Skeletal muscle tissue (tissue), 3 donors: ENCODE measurements at regions not wholly inside any gene's neighbourhood (a gene's known extent, or its start where the extent isn't known, plus 50 kb on each side); places are given as distances from the start of the nearest gene placed in this dataset.

Experiments
- H3K27ac ChIP-seq: one replicate; pipeline ENCODE4 v1.7.0; 2013; ENCODE audit warnings: mild to moderate bottlenecking, low read depth, low read length, inconsistent platforms
- H3K27me3 ChIP-seq, 3 donors: one replicate each; pipeline ENCODE4 v1.7.0; 2013; ENCODE audit warnings: low read length in 3 of 3; ENCODE audit not compliant: control insufficient read depth in 3 of 3, insufficient read depth in 3 of 3
- H3K36me3 ChIP-seq, 3 donors: one replicate each; pipeline ENCODE4 v1.7.0; 2013; ENCODE audit warnings: low read length in 3 of 3; ENCODE audit not compliant: control insufficient read depth in 3 of 3, insufficient read depth in 3 of 3
- H3K4me1 ChIP-seq, 3 donors: one replicate each; pipeline ENCODE4 v1.7.0; 2013; ENCODE audit warnings: low read length in 3 of 3, mild to moderate bottlenecking in 3 of 3; ENCODE audit not compliant: control insufficient read depth in 3 of 3, insufficient read depth in 3 of 3
- H3K4me3 ChIP-seq, 3 donors: one replicate each; pipeline ENCODE4 v1.7.0; 2013; ENCODE audit warnings: low read length in 3 of 3
- H3K9ac ChIP-seq, 3 donors: one replicate each; pipeline ENCODE4 v1.7.0; 2013; ENCODE audit warnings: low read length in 3 of 3, mild to moderate bottlenecking in 3 of 3, moderate library complexity in 2 of 3, low read depth in 1 of 3
- H3K9me3 ChIP-seq, 3 donors: one replicate each; pipeline ENCODE4 v1.7.0; 2013; ENCODE audit warnings: low read length in 3 of 3; ENCODE audit not compliant: control insufficient read depth in 3 of 3
- donor health status: Osteomylitis.

- Histone ChIP-seq H3K27ac (no peak overlapping the region), H3K4me1 (no peaks in the 10 kb centered on the region)
Observed at GRCh38 chr21:17402937-17403336, 109.9 kb upstream of the CXADR start.

GRCh38 chr21:17406202-17406601 lies 106.6 kb upstream of the CXADR start:
- Histone ChIP-seq H3K9ac (no peak overlapping the region), H3K4me3 (no peak overlapping the region), H3K9me3 (no peaks in the 10 kb centered on the region), H3K36me3 (no peaks in the 10 kb centered on the region), H3K27ac (no peak overlapping the region), H3K27me3 (no peaks in the 10 kb centered on the region), H3K4me1 (no peaks in the 10 kb centered on the region)

More at GRCh38 chr21:17402937-17403336, 109.9 kb upstream of the CXADR start:
- no peaks in the 10 kb centered on the region for H3K27me3 ChIP-seq
- no peak overlapping the region for H3K4me3 ChIP-seq
- H3K9ac ChIP-seq: no peak overlapping the region
- H3K36me3 ChIP-seq: no peaks in the 10 kb centered on the region
- H3K9me3 ChIP-seq: no peaks in the 10 kb centered on the region

DNA sequence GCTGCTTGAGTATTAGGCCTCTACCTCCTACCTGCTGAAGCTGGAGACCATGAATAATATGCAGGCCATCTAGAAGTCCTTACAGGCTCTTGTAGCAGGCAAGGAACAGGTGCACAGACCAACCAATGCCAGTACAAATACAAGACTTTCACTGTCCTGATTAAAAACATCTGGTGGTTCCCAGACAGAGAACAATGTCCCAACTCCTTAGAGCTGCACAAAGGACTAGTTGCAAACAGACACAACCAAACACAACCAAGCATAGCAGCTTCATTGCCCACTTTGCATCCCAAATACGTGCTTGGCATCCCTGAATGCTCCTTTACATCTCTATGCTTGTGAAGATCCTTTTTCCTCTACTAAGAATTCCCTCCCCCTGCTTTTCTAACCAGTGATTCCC lies 98.1 kb upstream of the CXADR start:
- no peaks in the 10 kb centered on the region for H3K9me3 ChIP-seq
- H3K4me3 ChIP-seq: no peak overlapping the region
- H3K4me1 ChIP-seq: no peaks in the 10 kb centered on the region
- H3K9ac ChIP-seq: no peak overlapping the region
- H3K27ac ChIP-seq: no peak overlapping the region
- peaks cover 0 to 2% (median 0%) of the 10 kb centered on the region in 3 donors for H3K27me3 ChIP-seq
- H3K36me3 ChIP-seq: no peaks in the 10 kb centered on the region

DNA sequence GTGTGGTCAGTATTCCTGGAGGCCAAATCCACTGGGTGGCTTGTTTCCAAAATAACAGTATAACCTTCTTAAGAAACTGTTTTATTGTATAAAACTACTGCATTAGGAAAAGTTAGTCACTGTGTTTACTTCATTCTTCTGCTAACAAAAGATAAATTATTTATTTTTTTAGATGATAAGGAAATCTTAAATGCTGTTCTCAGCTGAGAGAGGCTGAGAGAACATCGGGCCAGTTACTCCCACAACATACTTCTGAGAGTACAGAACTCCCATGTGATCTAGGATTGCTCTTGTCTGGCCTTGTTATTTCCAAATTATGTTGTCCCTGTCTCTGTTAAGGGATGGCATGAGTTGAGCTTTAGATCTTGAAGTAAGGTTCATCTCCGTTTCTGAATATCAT lies 96.7 kb upstream of the CXADR start:
- Histone ChIP-seq H3K36me3 (no peaks in the 10 kb centered on the region), H3K27ac (no peak overlapping the region), H3K27me3 (peaks cover 0 to 2% (median 0%) of the 10 kb centered on the region in 3 donors), H3K4me3 (no peak overlapping the region), H3K9ac (no peak overlapping the region), H3K4me1 (no peaks in the 10 kb centered on the region), H3K9me3 (no peaks in the 10 kb centered on the region)

DNA sequence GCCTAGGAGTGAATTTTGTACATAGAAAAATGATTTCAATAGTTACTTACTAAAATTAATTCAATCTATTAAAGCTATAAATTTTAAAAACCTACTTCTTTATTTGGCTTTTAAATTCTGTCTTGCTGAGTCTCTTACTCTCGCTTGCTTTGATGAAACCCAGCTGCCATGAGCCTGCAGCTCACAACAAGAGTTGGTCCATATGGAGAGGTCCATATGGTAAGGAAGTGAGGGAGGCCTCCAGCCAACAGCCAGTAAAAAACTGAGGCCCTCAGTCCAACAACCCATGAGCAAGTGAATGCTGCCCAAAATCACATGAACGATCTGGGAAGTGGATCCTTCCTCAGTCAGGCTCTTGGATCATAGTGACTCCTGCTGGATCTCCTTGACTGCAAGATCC lies 89.9 kb upstream of the CXADR start:
- Histone ChIP-seq H3K9ac (no peak overlapping the region), H3K27ac (no peak overlapping the region), H3K27me3 (peaks cover 0 to 2% (median 0%) of the 10 kb centered on the region in 3 donors), H3K4me3 (no peak overlapping the region), H3K36me3 (no peaks in the 10 kb centered on the region), H3K4me1 (no peaks in the 10 kb centered on the region), H3K9me3 (no peaks in the 10 kb centered on the region)

DNA sequence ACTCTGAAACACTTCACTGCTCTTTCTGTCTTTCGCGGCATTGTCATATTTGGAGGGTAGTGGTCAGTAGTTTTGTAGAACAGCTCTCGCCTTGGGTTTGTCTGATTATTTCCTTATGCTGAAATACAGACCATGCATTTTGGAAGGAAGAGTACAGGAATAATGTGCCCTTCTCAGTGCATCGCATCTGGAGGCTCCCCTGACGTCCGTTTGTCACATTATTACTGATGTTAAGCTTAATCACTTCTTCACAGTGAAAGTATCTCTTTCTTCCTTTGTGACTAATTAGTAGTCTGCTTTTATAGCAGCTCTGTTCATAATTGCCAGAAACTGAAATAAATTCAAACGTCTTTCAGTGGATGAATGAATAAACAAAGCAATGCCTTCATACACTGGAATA lies 85.7 kb upstream of the CXADR start:
- H3K36me3 ChIP-seq: no peaks in the 10 kb centered on the region
- no peak overlapping the region for H3K27ac ChIP-seq
- no peak overlapping the region for H3K4me3 ChIP-seq
- no peak overlapping the region for H3K9ac ChIP-seq
- H3K4me1 ChIP-seq: no peaks in the 10 kb centered on the region
- peaks cover 0 to 3% (median 0%) of the 10 kb centered on the region in 3 donors for H3K9me3 ChIP-seq
- H3K27me3 ChIP-seq: no peaks in the 10 kb centered on the region

DNA sequence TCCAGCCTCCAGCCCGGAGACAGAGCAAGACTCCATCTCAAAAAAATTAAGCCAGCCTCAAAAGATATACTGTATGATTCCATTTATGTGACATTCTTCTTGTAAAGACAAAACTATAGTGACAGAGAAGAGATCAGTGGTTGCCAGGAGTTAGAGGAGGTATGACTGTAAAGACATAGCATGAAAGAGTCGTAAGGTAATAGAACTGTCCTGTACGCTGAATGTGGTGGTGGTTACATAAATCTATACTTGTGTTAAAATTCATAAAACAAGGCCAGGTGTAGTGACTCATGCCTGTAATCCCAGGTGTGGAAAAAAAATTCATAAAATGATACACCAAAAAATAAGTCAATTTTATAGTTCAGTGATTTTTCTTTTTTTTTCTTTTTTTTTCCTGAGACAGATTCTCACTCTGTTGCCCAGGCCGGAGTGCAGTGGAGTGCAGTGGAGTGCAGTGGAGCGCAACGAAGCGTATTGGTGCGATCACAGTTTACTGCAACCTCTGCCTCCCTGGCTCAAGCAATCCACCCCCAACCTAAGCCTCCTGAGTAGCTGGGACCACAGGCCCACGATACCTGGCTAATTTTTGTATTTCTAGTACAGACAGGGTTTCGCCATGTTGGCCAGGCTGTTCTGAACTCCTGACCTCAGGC lies 84.9 kb upstream of the CXADR start:
- Histone ChIP-seq H3K4me1 (no peaks in the 10 kb centered on the region), H3K9me3 (peaks cover 0 to 3% (median 0%) of the 10 kb centered on the region in 3 donors), H3K36me3 (no peaks in the 10 kb centered on the region), H3K27ac (no peak overlapping the region), H3K9ac (no peak overlapping the region), H3K27me3 (no peaks in the 10 kb centered on the region), H3K4me3 (no peak overlapping the region)

DNA sequence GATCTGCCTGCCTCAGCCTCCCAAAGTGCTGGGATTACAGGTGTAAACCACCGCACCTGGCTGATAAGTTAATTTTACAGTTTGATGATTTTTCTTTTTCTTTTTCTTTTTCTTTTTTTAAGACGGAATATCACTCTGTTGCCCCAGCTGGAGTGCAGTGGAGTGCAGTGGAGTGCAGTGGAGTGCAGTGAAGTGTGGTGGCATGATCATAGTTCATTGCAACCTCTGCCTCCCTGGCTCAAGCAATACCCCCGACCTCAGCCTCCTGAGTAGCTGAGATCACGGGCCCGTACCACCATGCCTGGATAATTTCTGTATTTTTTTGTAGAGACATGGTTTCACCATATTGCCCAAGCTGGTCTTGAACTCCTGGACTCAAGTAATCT lies 84.4 kb upstream of the CXADR start:
- H3K4me3 ChIP-seq: no peak overlapping the region

GRCh38 chr21:17428980-17429379 lies 83.9 kb upstream of the CXADR start:
- no peaks in the 10 kb centered on the region for H3K4me1 ChIP-seq
- H3K4me3 ChIP-seq: no peak overlapping the region
- no peak overlapping the region for H3K9ac ChIP-seq
- peaks cover 0 to 3% (median 0%) of the 10 kb centered on the region in 3 donors for H3K9me3 ChIP-seq
- no peak overlapping the region for H3K27ac ChIP-seq
- no peaks in the 10 kb centered on the region for H3K36me3 ChIP-seq
- no peaks in the 10 kb centered on the region for H3K27me3 ChIP-seq

More for the DNA sequence above, 84.4 kb upstream of the CXADR start:
- H3K9ac ChIP-seq: no peak overlapping the region
- no peak overlapping the region for H3K27ac ChIP-seq
- no peaks in the 10 kb centered on the region for H3K36me3 ChIP-seq
- H3K4me1 ChIP-seq: no peaks in the 10 kb centered on the region
- H3K27me3 ChIP-seq: no peaks in the 10 kb centered on the region
- peaks cover 0 to 3% (median 0%) of the 10 kb centered on the region in 3 donors for H3K9me3 ChIP-seq

DNA sequence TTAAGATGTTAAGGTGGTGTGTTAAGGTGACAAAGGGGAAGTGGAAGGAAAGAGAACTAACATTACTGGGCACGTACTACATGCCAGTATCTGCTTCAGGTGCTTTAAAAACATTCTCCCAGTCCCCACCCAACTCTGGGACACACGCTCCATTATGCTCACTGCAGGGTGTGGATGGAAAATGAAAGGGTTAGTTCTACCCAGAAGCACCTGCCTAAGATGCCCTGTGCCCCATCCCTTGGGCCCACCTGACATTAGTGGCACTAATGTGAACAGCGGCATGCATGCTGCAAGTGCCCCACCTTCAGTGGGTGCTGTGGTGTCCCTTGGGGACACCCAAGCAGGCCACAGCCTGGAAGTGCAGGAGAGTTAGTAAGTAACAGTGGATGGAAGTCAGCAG lies 82.9 kb upstream of the CXADR start:
- H3K9ac ChIP-seq: no peak overlapping the region
- H3K36me3 ChIP-seq: no peaks in the 10 kb centered on the region
- peaks cover 0 to 3% (median 0%) of the 10 kb centered on the region in 3 donors for H3K9me3 ChIP-seq
- no peak overlapping the region for H3K4me3 ChIP-seq
- no peaks in the 10 kb centered on the region for H3K4me1 ChIP-seq
- H3K27me3 ChIP-seq: no peaks in the 10 kb centered on the region
- H3K27ac ChIP-seq: no peak overlapping the region
